CD4-positive, alpha-beta T cell treated with Interferon alpha-2 for 1 hour (primary cell): ENCODE measurements at regions not wholly inside any gene's neighbourhood (a gene's known extent, or its start where the extent isn't known, plus 50 kb on each side); places are given as distances from the start of the nearest gene placed in this dataset.
"Not testable (repeated sequence)": the region's sequence is repeated elsewhere in the genome, so short reads cannot be mapped to it uniquely, and the experiment has no call there.

Source experiments
- DNase-seq, 2 donors: peaks; one replicate each; pipeline ENCODE4 v3.0.0-alpha.2; 2020 to 2022

- no peak for DNase-seq
Measured at GRCh38 chr1:100791586-100791985, 72.0 kb downstream of the VCAM1 start.

- no peak for DNase-seq
Measured at GRCh38 chr1:100793659-100794058, 74.1 kb downstream of the VCAM1 start.

GRCh38 chr1:100794748-100795645, 75.5 kb downstream of the VCAM1 start:
- DNase-seq: no peak

- DNase-seq: no peak
Measured at GRCh38 chr1:100795646-100795985, 76.1 kb downstream of the VCAM1 start.

GRCh38 chr1:100796046-100796445, 76.5 kb downstream of the VCAM1 start:
- no peak for DNase-seq

GRCh38 chr1:100799548-100799947, 80.0 kb downstream of the VCAM1 start:
- no peak for DNase-seq

- no peak for DNase-seq
Measured at GRCh38 chr1:100799954-100800612, 80.5 kb downstream of the VCAM1 start.

- not testable (repeated sequence) for DNase-seq
Measured at GRCh38 chr1:100801256-100801655, 81.7 kb downstream of the VCAM1 start.

GRCh38 chr1:100803280-100803679, 83.7 kb downstream of the VCAM1 start:
- DNase-seq: not testable (repeated sequence)

GRCh38 chr1:100806601-100807000, 87.1 kb downstream of the VCAM1 start:
- DNase-seq: no peak

- DNase-seq: no peak
Measured at GRCh38 chr1:100810360-100810759, 84.3 kb downstream of the EXTL2 start.

- DNase-seq: no peak
Measured at GRCh38 chr1:100811808-100812207, 82.8 kb downstream of the EXTL2 start.

GRCh38 chr1:100814938-100815337, 79.7 kb downstream of the EXTL2 start:
- DNase-seq: peak in 1 of 2 donors; percentile 11

GRCh38 chr1:100816049-100816448, 78.6 kb downstream of the EXTL2 start:
- DNase-seq: no peak

- DNase-seq: not testable (repeated sequence)
Measured at GRCh38 chr1:100820195-100820594, 74.4 kb downstream of the EXTL2 start.

GRCh38 chr1:100821919-100822318, 72.7 kb downstream of the EXTL2 start:
- DNase-seq: not testable (repeated sequence)
